Left lobe of liver (tissue), 2 donors: ENCODE measurements at regions not wholly inside any gene's neighbourhood (a gene's known extent, or its start where the extent isn't known, plus 50 kb on each side); places are given as distances from the start of the nearest gene placed in this dataset.
"Not testable (repeated sequence)": the region's sequence is repeated elsewhere in the genome, so short reads cannot be mapped to it uniquely, and the experiment has no call there.

Experiments used
- ATAC-seq: fragments of 200-7000 bp; cut with Tn5 transposase; one replicate; pipeline ENCODE4 v1.9.1; 2020; ENCODE audit warnings: mild to moderate bottlenecking, moderate library complexity
- DNase-seq: peaks from one replicate; pipeline ENCODE4 v3.0.0-alpha.2; 2020; ENCODE audit warnings: low spot score
- donor health status: DM: no; HTN: no; CAD: no; lungs with moderate emphysema.
- donor health status: DM: no; HTN: yes; CAD: no.

DNA sequence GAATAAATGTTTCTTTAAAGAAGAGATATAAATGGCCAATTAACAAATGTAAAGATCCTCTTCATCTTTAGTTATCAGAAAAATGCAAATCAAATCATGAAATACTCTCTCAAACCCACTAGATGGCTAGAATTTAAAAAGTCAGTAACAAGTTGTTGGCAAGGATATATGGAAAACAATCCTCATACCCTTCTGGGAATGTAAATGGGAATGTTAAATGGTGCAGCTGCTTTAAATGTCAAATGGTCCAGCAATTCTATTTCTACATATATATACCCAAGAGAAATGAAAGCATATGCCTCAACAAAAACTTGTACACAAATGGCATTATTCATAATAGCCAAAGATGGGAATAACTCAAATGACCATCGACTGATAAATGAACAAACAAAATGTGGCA lies 283.5 kb downstream of the RWDD3 start:
- no peak for ATAC-seq
- no peak for DNase-seq

DNA sequence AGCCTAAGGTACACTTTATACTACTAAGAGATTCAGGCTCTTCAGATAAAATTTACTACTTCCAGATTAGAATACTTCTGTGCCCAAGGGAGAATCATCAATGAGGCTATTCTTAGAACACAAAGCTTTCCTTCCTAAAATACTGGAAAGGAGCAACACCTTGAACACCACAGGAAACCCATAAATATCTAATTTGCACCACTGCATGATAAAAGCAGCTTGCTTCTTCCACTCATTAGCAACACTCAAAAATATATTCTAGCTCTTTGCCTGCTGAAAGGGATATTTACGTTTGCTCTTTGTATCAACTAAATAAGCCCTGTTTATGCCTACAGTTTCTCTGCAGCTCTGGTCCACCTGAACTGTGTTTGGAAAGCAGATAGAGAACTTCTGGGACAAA lies 284.3 kb downstream of the RWDD3 start:
- no peak for DNase-seq
- ATAC-seq = no peak

DNA sequence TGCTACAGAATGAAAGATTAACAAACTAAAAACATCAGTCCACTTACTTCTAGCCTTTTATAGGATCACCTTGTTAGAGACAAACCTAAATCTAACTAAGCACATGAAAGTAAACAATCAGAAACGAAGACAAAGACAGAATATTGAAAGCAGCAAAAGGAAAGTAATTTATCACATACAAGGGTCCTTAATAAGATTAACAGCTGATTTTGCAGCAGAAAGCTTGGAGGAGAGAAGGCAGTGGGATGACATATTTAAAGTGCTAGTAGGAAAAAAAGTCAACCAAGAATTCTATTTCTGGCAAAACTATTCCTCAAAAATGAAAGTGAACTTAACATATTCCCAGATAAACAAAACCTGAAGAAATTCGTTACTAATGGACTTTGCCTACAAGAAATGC lies 286.4 kb downstream of the RWDD3 start:
- ATAC-seq = no peak

DNA sequence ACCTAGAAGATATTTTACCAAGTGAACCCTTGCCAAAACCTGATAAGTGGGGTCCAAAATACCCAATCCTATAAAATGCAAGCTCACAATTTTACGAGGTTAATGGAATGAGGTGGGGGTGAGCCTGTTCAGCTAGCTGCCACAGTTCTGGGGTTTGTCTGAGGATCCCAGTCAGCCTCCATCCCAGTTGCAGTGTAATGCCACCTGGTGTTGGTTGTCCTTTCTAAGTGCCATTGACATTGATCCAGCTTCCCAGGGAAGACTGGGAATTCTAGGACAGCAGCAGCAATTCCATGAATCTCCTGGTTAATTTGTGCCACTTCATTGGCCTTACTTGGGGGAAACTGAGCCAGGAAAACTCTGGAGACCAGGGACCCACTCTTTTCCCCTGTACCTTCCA lies 298.3 kb downstream of the RWDD3 start:
- ATAC-seq (peak; percentile 42), DNase-seq (no peak)

More for the DNA sequence above, 286.4 kb downstream of the RWDD3 start:
- DNase-seq = no peak

DNA sequence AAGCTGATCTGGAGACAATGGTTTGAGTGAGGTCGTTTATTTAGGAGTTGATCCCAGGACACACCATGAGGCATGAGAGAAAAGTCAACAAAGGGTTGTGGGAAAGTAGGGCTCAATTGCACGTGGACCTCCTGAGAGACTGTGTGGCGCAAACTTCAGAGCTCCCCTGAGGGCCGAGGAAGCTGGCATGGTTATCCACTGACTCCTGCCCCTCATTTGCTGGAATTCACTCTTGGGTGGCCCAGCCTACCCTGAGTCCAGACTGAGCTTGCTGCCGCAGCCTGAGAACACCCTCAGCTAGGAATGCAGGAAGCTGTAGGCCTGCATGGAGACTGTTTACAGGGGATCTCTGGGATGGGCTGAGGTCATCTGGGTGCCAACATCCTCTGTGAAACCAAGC lies 301.0 kb downstream of the RWDD3 start:
- no peak for DNase-seq
- no peak for ATAC-seq

DNA sequence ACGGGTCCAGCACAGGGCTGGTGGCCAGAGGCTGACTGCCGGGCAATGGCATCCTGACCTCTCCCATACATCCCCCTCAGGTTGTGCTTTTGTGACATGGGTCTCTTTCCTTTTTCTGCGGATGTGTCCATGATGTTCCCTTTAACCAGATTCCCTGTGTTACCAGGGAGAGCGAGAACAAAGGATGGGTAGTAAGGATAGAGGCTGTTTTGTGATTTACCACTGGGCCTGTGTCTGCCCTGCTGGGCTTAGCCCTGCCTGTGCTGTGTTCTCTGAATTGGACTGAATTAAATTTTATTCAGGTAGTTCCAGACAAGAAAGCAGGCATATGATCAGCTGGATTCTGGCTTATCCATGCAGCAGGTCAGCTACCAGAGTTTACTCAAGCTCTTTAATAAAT lies 301.6 kb downstream of the RWDD3 start:
- ATAC-seq = no peak
- DNase-seq = no peak

DNA sequence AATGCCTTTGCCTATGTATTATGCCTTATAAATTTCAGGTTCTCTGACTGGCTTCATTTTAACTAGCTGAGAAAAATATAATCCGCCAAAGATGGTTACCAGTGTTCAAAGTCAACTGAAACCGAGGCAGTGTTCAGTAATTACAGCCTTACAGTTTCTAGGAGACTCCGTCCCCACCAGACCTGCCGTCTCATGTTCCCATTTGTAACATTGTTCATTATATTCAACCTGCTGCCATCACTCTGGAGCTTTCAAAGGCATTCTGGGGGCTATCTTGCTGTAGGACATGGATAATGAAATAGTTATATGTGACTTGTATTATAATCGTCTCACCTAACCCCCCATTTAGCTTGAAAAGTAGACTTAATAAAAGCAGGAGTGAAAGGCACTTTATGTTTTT lies 302.5 kb downstream of the RWDD3 start:
- no peak for ATAC-seq
- no peak for DNase-seq

DNA sequence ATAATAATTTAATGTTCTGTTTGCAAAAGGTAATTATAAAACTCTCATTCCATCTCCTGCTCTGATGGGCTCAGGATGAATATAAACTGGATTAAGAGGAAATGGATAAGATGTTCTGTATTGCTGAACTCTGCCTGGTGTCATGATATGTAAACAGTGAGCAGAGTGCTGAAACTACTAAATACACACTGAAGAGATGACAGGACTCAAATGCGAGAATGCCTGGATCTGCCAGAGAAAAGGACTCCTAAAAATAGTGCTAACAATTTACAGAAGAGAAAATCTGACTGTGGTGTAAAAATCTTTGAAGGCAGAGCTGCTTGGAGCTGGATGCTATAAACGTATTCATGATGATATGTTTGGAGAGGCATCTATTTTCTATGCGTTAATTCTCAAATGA lies 303.2 kb downstream of the RWDD3 start:
- ATAC-seq (no peak), DNase-seq (no peak)

DNA sequence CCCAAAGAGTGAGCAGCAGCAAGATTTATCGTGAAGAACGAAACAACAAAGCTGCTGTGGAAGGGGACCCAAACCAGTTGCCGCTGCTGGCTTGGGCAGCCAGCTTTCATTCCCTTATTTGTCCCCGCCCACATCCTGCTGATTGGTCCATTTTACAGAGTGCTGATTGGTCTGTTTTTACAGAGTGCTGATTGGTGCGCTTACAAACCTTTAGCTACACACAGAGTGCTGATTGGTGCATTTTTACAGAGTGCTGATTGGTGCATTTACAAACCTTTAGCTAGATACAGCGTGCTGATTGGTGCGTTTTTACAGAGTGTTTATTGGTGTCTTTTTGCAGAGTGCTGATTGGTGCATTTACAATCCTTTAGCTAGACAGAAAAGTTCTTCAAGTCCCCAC lies 304.2 kb downstream of the RWDD3 start:
- ATAC-seq, DNase-seq: not testable (repeated sequence)

DNA sequence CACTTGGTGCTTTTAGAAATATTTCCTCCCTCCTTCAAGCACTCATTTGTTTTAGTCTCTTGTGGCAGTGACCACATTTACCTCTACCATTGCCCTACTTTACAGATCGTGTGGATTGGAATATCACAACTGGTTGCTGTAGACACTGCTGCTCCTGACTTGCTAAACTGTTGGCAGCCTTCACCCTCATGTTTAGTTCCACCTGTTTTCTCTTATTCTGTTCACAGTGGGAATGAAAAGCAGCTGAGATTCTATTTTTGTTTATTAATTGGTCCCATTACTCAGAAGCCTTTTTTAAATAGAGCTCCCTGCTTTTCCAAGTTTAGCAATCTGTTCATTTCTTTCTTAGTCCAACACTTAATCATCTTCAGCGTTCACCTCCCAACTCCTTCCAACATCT lies 308.9 kb downstream of the RWDD3 start:
- ATAC-seq (no peak), DNase-seq (no peak)

DNA sequence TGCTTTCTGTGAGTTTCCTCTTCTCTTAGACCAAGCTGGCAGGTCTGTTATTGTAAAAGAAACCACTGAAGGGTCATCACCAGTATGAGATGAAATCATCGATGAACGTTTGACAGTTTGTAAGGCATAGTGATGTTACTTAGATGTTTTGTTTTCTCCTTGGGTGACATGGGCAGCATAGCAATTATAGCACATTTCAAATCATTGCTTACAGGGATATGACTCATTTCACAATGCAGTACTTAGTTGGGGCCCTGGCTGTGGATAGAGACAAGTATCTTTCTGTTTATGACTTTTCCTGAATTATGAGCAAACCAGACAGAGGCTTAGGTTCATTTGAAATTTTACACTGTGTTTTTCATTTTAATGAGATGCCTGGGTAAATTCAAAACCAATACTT lies 313.0 kb downstream of the RWDD3 start:
- DNase-seq (no peak), ATAC-seq (no peak)

DNA sequence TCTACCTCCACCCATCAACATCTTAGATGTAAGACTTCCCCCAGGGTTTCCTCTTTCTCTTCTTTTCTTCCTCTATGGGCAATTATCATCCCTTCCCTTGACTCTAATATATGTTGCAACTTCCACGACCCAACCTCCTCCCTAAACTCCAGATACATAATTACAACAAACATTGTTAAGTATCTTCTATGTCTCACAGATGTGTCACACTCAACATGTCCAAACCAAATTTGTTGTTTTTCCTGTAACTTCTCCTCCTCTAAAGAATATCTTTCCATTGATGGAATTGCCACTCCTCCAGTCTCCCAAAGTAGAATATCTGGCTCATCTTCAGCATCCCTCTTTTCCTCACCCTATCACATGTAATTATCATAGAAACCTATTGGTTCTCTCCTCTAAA lies 314.2 kb downstream of the RWDD3 start:
- no peak for ATAC-seq
- DNase-seq = no peak

DNA sequence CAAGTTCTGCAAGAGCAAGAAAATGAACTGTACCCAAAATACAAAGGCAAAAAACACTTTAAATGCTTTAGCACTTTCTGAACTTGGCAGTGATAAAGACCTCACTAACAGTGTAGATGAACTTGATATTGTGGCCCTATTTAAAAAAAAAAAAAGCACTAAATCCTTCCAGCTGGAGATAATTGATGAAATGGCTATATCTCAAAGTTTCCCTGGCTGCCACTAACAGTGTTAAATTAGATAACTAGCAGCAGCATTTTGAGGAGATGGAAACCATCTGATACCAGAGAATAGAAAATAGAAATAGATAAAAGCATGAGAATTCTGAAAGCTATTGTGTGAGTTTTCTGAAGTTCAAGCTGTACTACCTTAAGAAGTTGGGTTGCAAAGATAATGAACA lies 317.2 kb downstream of the RWDD3 start:
- ATAC-seq (no peak), DNase-seq (no peak)

DNA sequence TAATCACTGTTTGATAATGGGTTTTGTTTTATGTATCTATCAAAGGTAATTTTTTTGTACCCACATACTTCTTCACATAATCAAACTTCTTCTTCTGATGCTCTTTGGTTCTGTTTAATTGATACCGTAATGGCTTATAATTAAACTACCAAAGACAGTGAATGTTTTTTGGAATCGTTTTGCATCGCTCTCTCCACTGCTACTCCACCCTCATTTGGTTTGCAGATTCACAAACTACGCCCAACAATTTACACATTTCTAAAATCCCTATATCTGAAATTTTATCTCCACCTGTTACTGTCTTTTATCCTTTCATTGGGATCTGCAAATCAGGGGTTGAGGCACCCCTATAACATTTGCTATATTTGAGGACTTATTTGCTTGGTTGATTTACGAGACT lies 319.6 kb downstream of the RWDD3 start:
- DNase-seq (no peak), ATAC-seq (no peak)

DNA sequence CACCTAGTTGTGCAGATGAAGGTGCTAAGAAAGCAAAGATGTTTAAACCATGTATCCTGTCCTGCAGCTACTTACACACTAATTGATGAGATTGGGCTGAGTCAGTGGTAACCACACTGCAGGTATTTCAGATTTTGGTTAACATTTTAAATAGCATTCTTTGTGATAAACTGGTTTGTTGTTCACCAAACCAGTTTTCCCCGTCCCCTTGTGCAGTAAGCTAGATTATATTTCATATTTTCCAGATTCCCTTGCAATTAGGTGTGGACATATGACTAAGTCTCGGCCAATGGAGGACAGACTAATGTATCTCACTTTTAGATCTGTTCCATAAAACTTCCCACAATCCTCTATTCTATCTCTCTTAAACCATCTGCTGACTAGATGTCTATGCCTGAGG lies 320.4 kb downstream of the RWDD3 start:
- no peak for ATAC-seq
- DNase-seq = no peak

DNA sequence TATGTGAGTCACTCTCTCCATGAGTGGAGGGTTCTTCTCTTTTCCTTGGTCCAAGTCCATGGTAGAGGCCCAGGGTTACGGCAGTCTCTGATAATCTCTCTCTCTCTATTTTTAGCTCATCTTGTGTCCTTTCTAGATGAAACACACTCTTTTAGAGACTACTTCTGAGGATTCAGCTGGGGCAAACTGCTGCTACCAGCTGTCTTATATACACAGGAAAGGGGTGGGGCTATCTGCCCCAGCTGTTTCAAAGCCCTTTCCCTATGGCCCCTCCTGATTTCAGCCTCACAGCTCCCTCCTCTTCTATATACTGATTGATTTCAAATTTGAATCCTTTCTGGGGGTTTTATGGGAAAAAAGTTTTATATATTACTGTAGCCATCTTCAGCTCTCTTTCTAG lies 324.8 kb downstream of the RWDD3 start:
- ATAC-seq = no peak
- no peak for DNase-seq

DNA sequence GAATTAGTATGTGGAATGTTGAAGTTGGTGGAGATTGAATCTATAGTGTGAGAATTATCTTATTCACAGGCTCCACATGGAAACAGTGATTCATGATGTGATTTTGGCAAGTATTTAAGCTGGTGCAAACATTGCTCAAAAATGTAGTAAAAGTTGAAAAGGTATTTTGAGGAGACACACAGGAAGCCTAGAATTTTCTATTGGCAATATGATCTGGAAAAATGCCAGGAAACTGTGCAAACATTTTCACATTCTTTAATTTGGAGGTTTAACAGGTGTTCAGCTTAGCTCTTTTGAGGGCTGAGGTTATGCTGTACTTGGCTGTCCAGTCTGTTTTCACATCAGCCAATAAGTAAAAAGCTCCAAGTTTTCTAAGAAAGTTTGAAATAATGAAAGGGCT lies 327.3 kb downstream of the RWDD3 start:
- ATAC-seq (no peak), DNase-seq (no peak)

DNA sequence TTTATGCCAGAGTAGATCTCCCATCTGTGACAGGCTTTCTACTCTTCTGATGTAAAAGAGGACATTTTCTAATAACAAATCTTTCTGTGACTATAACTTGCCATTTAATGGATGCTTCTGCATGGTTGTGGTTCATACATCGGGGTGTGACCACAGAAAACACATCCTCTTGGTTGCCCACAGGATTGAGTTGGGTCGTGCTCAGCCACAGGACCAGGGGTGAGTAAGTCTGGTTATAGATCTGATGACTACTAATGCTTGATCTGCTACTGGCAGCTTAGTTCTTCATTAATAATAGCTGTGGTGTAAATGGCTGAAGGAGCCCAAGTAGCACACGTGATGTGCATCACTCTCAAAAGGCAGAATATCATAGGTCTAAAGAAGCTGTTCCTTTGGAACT lies 328.2 kb downstream of the RWDD3 start:
- no peak for ATAC-seq
- DNase-seq = no peak

DNA sequence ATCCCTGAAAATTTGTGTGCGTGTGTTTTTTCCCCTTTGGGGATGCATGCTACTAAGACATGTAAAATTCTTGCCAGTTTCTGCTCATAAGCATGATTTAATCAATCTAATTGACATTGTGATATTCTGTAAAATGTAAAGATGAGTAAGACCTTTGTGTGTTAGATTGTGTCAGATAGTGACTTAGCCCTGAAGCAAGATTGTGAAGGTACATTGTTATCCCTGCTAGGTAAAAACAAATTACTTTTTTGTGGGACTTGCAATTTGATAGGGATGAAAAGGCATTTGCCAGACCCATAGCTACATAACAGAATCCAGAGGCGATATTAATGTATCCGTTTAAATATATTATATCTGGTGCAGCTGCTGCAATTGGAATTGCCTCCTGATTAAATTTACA lies 338.0 kb downstream of the RWDD3 start:
- DNase-seq (no peak), ATAC-seq (no peak)

DNA sequence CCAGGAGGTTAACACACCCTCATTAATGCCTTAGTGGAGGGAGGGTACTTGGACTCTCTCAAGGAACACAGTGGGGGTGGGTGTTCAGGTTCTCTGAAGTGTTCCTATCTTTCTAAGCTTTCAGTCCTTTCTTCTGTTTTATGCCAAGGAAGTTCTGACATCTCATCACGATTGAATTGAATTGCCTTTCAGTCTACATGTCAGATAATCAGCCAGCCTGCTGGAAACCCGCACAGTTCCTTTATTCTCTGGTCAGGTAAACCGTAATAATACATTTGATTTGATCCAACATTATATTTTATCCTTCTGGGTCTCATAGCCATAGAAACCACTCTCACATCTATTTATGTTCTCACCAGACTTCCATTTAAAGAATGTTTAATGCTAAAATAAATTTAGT lies 339.0 kb downstream of the RWDD3 start:
- no peak for ATAC-seq

DNA sequence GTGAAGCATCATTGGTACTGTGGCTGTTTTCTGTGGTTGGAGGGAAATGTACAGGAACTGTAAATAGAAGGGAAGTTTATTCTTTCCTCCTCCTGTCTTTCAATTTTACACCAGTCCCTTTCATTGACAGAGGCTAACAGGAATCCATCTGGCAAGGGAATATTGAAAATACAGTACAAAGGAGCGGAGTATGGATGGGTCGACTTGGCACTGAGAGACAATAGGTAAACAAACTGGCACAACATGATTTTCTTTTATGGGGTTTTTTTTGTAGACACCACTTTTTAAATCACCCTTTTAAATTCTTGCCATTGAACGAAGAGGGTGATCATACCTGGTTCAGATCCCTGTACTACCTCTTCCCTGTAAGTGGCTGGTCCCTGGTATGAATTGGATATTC lies 341.3 kb downstream of the RWDD3 start:
- ATAC-seq = no peak
- DNase-seq = no peak

More for the DNA sequence above, 339.0 kb downstream of the RWDD3 start:
- DNase-seq = no peak

DNA sequence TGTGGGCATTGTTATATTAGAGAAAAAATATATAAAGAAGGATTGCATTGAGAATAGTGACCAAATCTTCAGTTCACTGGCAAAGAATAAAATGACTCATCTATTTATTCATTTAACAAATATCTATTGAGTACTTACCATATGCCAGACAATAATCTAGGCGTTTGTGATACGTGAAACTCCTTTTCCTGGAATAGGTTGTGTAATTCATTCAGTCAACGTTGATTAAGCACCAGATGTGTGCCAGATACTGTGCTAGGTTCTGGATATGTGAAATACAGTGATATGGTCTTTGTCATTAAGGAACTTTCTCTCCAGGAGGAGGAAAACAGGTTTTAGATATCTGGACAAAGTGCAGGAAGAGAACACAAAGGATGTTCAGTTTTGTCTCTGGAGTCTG lies 344.5 kb downstream of the RWDD3 start:
- DNase-seq (no peak), ATAC-seq (no peak)

DNA sequence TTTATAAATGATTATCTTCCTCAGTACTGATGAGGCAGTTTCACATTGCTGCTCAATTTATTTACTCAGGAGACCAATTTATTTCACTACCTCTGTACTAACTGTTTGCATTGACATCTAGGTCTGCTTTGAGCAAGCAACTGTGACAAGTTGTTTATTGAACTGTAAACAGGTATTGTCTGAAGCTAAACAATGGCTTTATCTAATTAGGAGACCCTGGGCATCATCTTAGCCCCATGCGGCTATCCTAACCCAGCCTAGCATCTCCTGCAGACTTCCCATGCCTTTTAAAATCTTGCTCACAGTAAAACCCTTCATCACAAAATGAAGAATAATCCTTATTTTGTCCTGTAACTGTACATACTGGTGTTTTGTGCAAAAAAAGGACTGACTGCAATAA lies 348.2 kb downstream of the RWDD3 start:
- ATAC-seq (no peak), DNase-seq (no peak)

DNA sequence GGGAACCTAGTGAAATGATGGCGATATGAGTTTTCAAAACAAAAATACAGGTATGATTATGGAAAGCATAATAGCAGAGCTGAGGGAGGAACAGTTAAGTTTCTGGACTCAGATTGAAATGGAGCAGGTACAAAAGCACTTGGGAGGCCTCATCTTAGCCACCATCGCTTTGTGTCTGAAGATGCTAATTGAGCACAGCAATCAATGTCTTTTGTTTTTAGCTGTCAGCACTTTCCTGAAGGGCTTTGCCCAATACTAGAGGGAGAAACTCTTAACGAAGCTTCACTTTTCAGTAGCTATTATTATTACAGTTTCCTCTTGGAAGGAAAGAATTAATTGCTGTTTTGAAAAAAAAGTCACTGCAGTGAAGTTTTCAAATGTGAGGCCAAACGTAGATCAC lies 348.7 kb downstream of the RWDD3 start:
- ATAC-seq = no peak
- no peak for DNase-seq
